ENCODE measurements at regions not wholly inside any gene's neighbourhood (a gene's known extent, or its start where the extent isn't known, plus 50 kb on each side); places are given as distances from the start of the nearest gene placed in this dataset.
A peak's percentile ranks its signal among the peaks of the same experiment; 100 is the strongest.

DNA sequence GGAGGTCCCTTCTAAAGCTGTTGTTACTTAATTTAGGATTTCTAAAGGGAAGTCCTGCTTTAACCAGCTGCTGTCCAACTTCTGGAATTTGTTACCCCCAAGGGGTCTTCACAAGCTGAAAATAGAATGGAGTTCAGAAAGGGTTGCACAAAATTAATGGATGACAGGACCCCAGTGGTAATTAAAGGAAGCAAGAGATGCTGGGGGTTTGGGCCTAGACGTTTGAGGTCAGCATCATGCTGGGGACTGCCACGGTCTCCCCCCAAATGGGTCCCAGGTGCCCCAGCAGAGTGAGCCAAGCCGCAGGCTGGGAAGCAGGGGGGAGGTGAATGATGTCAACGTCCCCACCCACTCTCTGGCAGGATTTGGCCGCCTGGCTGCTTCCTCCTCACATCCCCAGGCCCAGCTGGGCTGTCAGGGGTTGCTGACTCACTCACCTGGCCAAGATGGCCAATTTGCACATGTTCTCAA is 97.5 kb upstream of the ARAP3 start:
- TF ChIP-seq, protein P1, sequence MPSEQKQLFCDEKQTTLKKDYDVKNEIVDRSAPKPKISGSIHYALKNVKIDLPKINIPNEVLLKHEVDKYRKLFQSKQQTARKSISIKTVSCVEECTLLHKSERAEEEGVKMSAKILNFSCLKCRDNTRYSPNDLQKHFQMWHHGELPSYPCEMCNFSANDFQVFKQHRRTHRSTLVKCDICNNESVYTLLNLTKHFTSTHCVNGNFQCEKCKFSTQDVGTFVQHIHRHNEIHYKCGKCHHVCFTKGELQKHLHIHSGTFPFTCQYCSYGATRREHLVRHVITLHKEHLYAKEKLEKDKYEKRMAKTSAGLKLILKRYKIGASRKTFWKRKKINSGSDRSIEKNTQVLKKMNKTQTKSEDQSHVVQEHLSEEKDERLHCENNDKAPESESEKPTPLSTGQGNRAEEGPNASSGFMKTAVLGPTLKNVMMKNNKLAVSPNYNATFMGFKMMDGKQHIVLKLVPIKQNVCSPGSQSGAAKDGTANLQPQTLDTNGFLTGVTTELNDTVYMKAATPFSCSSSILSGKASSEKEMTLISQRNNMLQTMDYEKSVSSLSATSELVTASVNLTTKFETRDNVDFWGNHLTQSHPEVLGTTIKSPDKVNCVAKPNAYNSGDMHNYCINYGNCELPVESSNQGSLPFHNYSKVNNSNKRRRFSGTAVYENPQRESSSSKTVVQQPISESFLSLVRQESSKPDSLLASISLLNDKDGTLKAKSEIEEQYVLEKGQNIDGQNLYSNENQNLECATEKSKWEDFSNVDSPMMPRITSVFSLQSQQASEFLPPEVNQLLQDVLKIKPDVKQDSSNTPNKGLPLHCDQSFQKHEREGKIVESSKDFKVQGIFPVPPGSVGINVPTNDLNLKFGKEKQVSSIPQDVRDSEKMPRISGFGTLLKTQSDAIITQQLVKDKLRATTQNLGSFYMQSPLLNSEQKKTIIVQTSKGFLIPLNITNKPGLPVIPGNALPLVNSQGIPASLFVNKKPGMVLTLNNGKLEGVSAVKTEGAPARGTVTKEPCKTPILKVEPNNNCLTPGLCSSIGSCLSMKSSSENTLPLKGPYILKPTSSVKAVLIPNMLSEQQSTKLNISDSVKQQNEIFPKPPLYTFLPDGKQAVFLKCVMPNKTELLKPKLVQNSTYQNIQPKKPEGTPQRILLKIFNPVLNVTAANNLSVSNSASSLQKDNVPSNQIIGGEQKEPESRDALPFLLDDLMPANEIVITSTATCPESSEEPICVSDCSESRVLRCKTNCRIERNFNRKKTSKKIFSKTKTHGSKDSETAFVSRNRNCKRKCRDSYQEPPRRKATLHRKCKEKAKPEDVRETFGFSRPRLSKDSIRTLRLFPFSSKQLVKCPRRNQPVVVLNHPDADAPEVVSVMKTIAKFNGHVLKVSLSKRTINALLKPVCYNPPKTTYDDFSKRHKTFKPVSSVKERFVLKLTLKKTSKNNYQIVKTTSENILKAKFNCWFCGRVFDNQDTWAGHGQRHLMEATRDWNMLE (tag by site-specific recombination; conservative IDR thresholded peaks at IDR 0.05; ENCODE audit: low read depth): no peak
- no peak for TF ChIP-seq MEIS1 (CRISPR knock-in tag; IDR thresholded peaks at IDR 0.05; ENCODE audit: borderline replicate concordance)
- TF ChIP-seq, protein P2, sequence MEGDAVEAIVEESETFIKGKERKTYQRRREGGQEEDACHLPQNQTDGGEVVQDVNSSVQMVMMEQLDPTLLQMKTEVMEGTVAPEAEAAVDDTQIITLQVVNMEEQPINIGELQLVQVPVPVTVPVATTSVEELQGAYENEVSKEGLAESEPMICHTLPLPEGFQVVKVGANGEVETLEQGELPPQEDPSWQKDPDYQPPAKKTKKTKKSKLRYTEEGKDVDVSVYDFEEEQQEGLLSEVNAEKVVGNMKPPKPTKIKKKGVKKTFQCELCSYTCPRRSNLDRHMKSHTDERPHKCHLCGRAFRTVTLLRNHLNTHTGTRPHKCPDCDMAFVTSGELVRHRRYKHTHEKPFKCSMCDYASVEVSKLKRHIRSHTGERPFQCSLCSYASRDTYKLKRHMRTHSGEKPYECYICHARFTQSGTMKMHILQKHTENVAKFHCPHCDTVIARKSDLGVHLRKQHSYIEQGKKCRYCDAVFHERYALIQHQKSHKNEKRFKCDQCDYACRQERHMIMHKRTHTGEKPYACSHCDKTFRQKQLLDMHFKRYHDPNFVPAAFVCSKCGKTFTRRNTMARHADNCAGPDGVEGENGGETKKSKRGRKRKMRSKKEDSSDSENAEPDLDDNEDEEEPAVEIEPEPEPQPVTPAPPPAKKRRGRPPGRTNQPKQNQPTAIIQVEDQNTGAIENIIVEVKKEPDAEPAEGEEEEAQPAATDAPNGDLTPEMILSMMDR (tag by site-specific recombination; IDR thresholded peaks at IDR 0.05): no peak
- TF ChIP-seq ZNF658 (tag by site-specific recombination; IDR thresholded peaks at IDR 0.05): no peak
- TF ChIP-seq, protein P3, sequence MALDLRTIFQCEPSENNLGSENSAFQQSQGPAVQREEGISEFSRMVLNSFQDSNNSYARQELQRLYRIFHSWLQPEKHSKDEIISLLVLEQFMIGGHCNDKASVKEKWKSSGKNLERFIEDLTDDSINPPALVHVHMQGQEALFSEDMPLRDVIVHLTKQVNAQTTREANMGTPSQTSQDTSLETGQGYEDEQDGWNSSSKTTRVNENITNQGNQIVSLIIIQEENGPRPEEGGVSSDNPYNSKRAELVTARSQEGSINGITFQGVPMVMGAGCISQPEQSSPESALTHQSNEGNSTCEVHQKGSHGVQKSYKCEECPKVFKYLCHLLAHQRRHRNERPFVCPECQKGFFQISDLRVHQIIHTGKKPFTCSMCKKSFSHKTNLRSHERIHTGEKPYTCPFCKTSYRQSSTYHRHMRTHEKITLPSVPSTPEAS (tag by site-specific recombination; IDR thresholded peaks at IDR 0.05): no peak
- no peak for TF ChIP-seq KLF1 (tag by site-specific recombination; IDR thresholded peaks at IDR 0.05)
- no peak for TF ChIP-seq SP2 (tag by site-specific recombination; IDR thresholded peaks at IDR 0.05)
- no peak for TF ChIP-seq ZNF776 (tag by site-specific recombination; IDR thresholded peaks at IDR 0.05; ENCODE audit: borderline replicate concordance)
- no peak for TF ChIP-seq ZNF792 (tag by site-specific recombination; IDR thresholded peaks at IDR 0.05)
- TF ChIP-seq ZNF335 (tag by site-specific recombination; conservative IDR thresholded peaks at IDR 0.05): peak; percentile 53
- no peak for TF ChIP-seq ZNF521 (tag by site-specific recombination; IDR thresholded peaks at IDR 0.05)
- TF ChIP-seq ZFP41 (tag by site-specific recombination; IDR thresholded peaks at IDR 0.05; ENCODE audit: borderline replicate concordance): no peak
- TF ChIP-seq ZFP37 (tag by site-specific recombination; IDR thresholded peaks at IDR 0.05): no peak
- no peak for TF ChIP-seq ZNF707 (tag by site-specific recombination; IDR thresholded peaks at IDR 0.05)
